ENCODE measurements at regions not wholly inside any gene's neighbourhood (a gene's known extent, or its start where the extent isn't known, plus 50 kb on each side); places are given as distances from the start of the nearest gene placed in this dataset.
A peak's percentile ranks its signal among the peaks of the same experiment; 100 is the strongest.
"Not testable (repeated sequence)": the region's sequence is repeated elsewhere in the genome, so short reads cannot be mapped to it uniquely, and the experiment has no call there.

DNA sequence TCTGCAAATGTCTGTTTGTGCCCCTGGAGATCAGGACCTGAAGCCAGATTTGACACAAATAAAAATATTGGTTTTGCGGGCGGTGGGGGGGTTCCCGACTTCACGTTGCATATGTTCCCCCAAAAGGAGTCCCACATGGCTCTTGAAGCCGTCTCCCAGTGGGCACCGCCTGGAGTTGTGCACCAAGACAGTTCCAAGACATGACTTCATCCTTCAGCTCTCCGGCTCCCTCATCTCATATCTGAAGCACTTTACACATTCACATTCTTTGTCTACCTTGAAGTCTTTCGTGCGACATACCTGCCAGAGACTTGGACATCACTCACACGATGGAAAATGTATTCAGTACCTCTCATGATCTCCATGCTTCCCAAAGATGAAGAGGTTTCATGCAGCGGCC lies 362.8 kb upstream of the FOXK1 start:
- DNase-seq (ENCODE audit: low spot score): no peak

DNA sequence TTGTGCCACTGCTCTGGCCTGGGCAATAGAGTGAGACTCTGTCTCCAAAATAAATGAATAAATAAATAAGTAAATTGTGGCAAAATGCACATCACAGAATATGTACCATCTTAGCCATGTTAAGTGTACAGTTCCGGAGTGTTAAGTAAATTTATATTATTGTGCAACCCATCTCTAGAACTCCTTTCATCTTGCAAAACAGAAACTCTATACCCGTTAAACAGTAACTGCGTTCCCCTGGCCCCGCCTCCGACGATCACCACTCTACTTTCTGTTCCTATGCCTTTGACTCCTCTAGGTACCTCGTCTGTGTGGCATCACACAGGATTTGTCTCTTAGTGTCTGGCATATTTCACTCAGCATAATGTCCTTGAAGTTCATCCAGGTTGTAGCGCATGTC lies 356.4 kb upstream of the FOXK1 start:
- DNase-seq (ENCODE audit: low spot score): no peak

DNA sequence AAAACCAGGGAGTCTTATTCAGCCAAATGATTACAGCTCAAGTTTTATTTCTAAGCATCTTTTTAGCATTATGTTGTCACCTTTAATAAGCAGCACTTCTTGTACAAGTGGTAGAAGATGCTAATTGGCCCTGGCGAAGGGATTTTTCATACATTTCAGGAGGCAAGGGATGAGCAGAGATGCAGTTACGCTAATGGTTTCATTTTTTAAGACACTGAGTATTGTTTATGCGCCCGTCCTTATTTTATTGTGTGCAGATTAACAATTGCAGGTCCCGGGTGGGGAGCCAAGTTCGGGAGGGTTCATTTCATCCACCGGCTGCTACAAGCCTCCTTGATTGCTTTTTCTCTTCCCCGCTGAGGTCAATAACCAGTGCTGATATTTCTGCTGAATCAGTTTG lies 350.4 kb upstream of the FOXK1 start:
- no peak for DNase-seq (ENCODE audit: low spot score)

DNA sequence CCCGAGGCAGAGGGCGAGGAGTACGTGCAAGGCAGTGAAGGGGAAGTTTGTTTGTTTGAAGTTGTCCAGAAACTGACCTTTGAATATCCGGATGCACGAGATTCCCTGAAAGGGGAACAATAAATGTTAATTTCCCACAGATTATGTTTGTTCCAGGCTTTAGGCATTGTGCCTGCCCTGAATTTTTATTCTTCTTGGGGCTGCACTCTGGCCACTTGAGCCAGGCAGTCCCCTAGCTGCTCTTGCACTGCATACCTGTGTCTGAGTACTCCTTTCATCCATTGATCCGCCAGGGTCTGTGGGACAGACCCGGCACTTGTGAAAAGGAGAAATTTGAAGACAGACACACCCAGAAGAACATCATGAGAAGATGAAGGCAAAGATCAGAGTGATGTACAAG lies 343.5 kb upstream of the FOXK1 start:
- no peak for DNase-seq (ENCODE audit: low spot score)

DNA sequence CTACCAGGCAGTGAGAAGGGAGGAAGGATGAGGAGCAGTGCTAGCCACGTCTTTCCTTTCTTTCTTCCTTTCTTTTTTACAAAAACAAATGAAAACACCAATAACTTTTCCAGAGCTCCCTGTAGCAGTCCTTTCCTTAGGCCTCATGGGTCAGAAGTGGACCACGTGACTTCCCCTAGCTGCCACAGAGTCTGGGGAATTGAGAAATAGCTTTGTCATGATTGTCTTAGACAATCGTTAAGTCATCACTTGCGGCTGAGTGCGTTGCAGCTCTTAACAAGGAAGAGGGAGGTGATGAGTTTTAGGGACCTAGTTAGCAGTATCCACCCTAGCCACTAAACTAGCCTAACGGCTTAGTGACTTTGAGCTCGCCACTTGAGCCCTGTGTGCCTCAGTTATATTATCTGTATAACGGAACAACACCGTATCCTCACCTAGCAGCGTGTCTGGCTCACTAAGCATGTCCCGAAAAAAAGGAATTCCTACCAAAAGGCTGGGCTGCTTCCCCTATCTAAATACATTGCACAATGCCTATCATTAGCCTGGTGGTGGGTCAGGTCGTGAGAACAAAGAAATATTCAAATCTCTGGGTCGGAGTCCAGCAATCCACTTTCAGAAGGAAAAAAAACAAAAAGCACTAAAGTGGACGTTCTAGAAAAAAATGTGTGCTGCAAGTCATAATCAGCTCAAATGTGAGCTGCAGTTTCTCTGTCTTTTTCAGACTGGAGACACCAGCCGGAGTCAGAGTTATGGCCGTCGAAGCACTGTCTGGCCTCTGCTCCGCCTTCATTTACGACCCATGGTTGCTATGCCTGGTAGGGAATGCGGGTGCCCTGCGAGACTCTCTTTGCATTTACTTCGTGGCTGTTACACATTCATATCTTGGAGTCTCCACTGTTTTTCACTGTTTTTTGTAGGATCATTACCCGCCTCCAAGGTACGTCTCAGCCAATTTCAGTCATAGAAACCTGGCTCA lies 338.5 kb upstream of the FOXK1 start:
- no peak for DNase-seq (ENCODE audit: low spot score)

DNA sequence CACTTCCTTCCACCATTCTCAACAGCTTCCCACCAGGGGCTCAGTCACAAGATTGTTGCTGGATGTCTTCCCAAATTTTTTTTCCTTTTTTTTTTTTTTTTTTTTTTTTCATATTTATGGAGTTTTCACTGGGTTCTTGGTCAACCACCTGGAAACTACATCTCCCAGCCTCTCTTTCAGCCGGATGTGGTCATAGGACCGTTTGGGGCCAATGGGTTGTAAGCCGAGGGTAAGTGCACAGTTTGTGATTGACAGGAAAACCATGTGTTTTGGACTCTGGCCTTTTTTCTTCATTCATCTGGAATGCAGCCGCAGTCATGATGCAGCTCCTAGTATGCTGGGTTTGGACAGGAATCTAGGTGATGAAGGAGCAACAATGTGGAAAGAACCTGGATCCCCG lies 337.1 kb upstream of the FOXK1 start:
- DNase-seq (ENCODE audit: low spot score): no peak

DNA sequence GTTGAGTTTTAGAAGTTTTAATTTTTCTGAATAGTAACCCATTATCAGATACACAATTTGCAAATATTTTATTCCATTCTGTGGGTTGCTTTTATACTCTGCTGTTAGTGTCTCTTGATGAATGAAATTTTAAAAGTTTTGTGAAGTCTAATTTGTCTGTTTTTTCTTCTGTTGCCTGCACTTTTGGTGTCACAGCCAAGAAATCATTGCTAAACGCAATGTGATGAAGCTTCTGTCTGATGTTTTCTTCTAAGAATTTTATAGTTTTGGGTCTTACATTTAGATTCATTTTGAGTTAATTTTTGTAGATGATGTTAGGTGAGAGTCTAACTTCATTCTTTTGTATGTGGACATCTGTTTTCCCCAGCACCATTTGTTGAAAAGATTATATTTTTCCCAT lies 330.0 kb upstream of the FOXK1 start:
- no peak for DNase-seq (ENCODE audit: low spot score)

DNA sequence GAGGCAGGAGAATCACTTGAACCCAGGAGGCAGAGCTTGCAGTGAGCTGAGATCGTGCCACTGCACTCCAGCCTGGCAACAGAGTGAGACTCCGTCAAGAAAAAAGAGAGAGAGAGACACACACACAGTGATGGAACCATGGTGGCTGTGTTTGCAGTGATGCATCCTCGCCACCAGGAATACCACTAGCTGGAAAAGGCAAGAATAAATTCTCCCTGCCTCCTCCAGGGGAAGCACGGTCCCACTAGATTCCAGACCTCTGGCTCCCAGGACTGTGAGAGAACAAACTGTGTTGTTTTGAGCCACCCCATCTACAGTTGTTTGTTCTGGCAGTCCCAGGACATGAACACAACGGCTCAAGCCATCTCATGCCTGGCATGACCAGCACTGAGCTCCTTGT lies 320.3 kb upstream of the FOXK1 start:
- no peak for DNase-seq (ENCODE audit: low spot score)

DNA sequence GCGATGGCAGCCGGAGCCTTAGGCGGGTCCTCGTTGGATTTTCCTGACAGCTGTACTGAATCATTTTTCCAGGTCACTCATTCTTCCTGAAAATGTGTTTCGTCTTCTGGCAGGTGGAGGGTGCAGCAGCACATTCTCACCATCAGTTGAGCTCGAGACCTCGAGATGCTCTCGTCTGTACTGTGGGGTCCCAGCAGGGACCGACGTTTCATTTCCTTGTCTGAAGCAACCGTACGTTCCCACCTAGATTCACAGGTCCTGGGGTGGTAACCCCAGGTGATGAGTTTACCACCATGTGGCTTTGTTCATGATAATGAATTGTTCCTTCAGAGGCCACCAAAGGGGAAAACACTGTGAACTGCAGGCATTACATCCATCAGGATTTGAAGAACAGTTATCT lies 298.5 kb upstream of the FOXK1 start:
- no peak for DNase-seq (ENCODE audit: low spot score)

DNA sequence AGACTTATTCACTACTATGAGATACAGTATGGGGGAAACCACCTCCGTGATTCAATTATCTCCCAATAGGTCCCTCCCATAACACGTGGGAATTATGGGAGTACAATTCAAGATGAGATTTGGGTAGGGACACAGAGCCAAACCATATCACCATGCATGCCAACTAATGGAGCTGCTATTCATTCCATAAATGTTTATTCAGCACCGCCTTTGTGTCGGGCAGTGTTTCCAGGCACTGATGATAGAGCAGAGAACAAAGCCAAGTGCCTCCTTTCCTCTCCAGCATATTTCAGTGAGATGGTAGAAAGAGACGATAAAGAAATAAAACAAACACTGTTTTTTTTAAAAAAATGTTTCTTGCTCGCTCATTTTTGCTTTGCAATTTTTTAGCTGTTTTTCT lies 295.9 kb upstream of the FOXK1 start:
- no peak for DNase-seq (ENCODE audit: low spot score)

DNA sequence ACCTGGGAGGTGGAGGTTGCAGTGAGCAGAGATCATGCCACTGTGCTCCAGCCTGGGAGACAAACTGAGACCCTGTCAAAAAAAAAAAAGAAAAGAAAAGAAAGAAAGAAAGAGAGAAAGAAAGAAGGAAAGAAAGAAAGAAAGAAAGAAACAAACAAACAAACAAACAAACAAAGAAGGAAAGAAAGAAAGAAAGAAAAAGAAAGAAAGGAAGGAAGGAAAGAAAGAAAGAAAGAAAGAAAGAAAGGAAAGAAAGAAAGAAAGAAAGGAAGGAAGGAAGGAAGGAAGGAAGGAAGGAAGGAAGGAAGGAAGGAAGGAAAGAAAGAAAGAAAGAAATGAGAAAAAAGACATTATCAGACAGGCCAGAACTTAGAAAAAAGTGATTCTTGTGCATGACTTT lies 291.0 kb upstream of the FOXK1 start:
- not testable (repeated sequence) for DNase-seq (ENCODE audit: low spot score)

DNA sequence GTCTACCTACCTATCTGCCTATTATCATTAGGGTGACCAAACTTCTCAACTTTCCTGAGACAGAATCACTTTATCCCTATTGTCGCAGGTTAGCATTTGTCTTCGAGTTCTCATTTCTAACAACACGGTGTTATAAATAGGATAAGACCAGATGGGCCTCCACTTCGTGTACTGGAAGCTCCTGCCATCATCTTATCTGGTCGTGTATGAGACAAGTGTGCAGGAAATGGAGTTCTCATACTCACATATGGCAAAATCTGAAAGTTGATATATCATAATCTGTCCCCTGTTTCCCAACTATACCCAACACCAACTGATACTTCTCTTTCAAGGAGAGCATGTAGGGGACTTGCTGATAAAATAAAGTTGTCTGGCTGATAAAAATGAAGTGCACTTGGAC lies 287.4 kb upstream of the FOXK1 start:
- DNase-seq (ENCODE audit: low spot score): no peak

DNA sequence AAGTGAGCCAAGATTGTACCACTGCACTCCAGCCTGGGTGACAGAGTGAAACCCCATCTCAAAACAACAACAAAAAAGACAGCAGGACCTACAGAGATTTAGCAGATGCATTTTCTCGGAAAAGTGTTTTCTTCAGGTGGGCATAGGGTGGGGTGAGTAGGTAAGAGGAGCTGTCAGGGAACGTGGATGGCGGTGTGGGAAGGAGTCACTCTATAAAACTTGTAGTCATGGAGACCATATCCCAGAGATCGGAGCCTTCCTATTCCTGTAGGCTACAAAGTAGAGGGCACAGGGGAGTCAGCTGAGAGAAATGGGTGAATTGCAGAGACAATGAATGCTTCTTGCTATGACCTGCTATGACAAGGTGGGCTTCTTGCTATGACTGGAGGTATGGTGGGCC lies 283.0 kb upstream of the FOXK1 start:
- DNase-seq (ENCODE audit: low spot score): no peak

DNA sequence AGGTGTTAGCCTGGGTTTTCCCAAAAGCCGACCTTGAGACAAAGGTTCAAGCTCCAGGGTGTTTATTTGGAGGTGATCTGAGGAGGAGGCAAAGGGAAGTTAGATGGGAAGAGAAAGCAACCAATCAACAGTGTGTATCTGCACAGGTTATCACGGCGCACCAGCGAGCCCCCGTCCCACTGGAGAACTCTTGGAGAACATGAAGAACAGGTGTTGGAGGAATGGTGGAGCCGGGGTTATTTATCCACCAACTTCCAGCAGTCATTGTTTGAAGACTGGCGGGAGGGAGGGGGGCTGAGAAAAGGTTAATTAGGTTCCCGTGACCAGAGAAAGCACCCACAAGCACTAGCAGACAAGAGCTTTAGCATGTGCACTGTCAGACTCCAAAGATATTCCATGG lies 282.5 kb upstream of the FOXK1 start:
- DNase-seq (ENCODE audit: low spot score): no peak

DNA sequence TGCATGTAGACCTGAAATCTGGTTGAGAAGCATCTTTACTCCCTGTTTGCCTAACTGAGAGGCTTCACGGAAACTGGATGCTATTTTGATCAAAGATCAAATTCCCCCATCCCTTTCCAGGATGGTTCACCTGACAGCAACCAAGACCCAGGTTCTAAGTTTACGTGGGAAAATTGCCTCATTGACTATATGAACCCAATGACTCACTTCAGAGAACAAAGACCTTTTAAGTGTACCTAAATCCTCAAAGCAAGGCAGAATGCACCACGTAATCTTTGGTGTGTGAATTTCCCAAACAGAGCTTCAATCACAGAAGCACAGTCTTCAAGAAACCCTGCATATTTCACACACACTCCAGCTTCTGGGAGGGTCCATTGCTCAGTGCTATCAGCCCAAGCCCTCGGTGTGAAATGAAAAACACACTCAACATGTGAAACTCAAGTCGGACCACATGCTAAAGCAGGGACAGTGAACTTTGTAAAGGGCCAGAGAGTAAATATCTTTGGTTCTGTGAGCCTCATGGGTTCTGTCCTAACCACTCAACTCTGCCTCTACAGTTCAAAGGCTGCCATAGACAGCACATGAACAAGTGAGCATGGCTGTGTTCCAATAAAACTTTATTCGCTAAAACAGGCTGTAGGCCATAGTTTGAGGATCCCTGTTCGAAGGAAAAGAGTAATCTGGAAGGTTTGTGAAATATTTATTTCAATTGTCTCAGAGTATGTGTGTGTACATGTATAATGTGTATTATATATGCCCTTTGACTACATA lies 275.6 kb upstream of the FOXK1 start:
- no peak for DNase-seq (ENCODE audit: low spot score)

DNA sequence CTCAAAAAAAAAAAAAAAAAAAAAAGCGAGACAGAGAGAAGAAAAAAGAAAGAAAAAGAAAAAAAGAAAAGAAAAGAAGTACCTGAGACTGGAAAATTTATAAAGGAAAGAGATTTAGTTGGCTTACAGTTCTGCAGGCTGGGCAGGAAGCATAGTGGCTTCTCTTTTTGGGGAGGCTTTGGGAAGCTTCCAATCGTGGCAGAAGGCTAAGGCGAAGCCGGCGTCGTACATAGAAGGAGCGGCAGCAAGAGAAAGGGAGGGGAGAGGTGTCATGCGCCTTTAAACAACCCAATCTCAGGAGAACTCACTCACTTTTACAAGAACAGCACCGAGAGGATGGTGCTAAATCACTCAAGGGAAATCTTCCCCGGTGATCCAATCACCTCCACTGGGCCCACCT lies 272.1 kb upstream of the FOXK1 start:
- no peak for DNase-seq (ENCODE audit: low spot score)

DNA sequence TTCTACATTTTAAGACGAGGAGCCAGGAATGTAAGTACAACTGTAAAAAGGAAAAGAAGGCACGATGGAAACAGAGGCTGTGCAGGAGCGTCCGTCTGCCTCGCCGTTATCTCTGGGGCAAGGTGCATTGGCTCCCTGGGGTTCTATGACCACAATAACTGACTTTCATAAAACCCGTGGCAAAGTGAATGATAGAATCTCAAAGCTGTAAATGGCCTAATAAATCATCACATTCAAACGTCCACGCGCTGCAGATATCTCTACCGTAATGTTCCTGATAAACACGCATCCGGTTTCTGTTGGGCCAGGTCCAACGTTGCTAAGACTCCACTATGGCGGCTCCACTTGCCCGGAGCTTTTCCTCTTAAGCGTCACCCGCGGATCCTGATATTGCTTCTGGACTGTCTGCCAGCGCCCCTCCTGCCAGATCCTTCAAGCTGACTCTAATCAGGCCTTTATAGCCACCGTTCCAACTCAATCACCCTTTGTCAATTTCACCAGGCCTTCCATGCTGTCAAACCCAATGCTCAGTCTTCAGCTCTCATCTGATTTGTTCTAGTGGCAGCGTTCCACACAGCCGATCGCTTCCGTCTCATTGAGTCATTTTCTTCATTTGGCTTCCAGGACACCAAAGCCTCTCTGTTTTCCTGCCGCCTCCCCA lies 265.6 kb upstream of the FOXK1 start:
- DNase-seq (ENCODE audit: low spot score): peak; percentile 11

DNA sequence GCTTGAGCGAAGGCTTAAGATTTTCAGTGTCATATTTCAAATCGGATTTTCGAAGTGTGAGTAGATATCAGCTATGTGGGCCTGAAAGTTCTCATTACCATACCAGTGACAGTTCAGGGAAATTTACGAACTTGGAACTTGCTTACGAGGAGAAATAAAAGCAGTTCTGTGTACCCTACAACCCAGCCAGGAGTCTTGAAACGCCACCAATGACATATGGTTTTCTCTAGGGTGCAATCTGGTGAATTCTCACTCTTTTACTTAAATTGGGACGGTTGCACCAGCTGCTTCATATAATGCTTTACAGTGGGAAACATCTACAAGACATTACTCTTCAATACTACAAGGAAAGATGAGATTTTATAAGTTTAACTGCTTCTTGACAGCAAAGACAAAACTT lies 253.6 kb upstream of the FOXK1 start:
- DNase-seq (ENCODE audit: low spot score): no peak

DNA sequence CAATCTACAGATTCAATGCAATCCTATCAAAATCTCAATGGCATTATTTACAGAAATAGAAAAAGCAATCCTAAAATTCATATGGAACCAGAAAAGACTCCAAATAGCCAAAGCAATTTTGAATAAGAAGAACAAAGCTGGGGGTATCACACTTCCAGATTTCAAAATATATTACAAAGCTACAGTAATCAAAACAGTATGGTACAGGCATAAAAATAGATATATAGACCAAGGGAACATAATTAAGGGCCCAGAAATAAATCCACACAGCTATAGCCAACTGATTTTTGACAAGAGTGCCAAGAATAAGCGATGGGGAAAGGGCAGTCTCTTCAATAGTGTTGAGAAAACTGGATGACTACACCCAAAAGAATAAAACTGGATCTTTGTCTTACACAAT lies 251.9 kb upstream of the FOXK1 start:
- no peak for DNase-seq (ENCODE audit: low spot score)

DNA sequence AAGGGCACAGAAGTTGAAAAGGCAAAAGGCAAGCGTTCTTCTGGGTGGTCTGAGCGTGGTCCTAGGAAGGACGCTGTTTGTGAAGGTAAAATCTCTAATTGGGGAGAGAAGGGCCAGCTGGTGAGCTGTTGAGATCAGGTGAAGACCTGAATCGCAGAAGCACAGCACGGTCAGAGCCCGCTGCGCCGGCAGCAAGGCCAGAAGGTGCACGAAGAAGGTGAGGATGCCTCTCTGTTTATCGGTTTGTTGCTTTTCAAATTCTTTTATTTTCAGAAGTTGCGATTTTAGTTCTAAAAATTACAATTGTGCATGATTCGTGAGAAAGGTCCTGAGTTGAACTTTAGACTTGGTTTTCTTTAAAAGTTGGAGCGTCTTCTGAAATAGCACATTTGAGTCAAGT lies 247.8 kb upstream of the FOXK1 start:
- no peak for DNase-seq (ENCODE audit: low spot score)

DNA sequence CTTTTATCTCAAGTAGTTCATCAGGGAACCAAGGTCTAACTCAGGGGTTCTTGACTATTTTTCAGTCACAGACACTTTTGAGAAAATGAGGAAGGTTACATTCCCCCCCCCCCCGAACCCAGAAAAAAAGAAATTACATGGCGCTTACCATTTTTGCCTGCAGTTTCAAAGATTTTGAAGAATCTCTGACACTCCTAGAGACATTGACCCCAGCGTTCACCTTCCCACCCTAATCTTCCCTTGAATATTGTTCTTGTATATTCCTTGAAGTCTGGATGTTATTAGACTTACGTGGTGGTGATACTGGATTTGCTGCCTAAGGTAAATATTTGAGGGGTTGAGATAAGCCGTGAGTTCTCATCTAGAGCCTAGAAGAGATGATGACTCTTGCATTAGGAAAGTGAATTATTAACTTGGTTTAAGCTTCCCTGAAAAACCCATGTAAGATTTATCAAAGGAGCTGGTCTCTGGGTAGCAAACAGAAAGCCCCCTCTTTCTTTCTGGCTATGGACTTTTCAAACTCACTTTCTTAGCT lies 245.7 kb upstream of the FOXK1 start:
- DNase-seq (ENCODE audit: low spot score): no peak

DNA sequence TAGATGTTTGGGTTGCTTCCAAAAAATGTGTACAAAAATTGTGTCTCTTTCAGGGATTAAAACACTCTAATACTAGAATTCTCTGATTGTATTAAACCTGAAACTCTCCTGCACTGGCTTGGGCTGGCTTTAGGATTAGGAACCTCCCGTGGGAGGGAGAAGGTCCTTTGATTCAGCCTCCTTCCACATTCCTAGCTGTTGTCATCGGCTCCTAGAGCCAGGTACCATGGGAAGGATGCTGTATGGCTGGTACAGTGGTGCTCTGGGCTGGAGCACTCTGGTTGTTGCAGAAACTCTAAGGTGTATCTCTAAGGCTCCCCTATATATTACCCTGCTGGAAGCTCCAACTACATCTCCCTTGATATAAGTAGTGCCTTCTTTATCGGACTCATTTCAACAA lies 245.2 kb upstream of the FOXK1 start:
- DNase-seq (ENCODE audit: low spot score): no peak

DNA sequence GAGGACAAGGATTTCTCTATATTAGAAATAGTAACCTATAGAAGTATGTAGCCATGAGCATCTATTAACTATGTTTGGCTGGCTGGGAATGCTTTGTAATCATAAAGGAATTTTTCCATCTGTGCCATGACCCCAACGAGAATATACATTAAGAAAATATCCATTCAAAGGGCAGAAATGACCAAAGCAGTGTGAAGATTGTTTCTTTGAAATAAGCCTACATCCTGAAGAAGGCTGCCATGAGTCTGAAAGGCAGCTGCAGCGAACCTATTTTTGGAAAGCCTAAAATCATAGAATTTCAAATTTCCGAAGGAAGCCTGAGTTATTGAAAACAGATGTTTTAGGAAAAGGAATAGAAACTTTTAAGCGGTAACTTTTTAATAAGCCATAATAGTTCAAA lies 244.2 kb upstream of the FOXK1 start:
- DNase-seq (ENCODE audit: low spot score): no peak
